CD14-positive monocyte (primary cell): ENCODE measurements at regions not wholly inside any gene's neighbourhood (a gene's known extent, or its start where the extent isn't known, plus 50 kb on each side); places are given as distances from the start of the nearest gene placed in this dataset.

ENCODE experiments used
- DNase-seq, 3 donors: peaks; one replicate each; pipeline ENCODE4 v3.0.0-alpha.2; 2011 to 2022
- H2AFZ ChIP-seq: 2 replicates; pipeline ENCODE4 v1.6.0; 2012; ENCODE audit warnings: mild to moderate bottlenecking, low read depth, low read length, inconsistent platforms; ENCODE audit not compliant: insufficient read depth, poor library complexity, severe bottlenecking
- H3K27ac ChIP-seq, 2 donors: 1 replicate in 1 of 2; 2 replicates in 1 of 2; pipeline ENCODE4 v1.5.1; 2012 to 2013; ENCODE audit warnings: low read length in 2 of 2, control low read depth in 1 of 2, inconsistent platforms in 1 of 2, low read depth in 1 of 2, mild to moderate bottlenecking in 1 of 2
- H3K27me3 ChIP-seq, 2 donors: one replicate each; pipeline versions ENCODE4 v1.6.0 to v1.6.1; 2011 to 2013; ENCODE audit warnings: low read length in 2 of 2; ENCODE audit not compliant: control insufficient read depth in 2 of 2, insufficient read depth in 2 of 2
- H3K36me3 ChIP-seq, 2 donors: replicated peaks in 1 of 2; 1 replicate in 1 of 2; 2 replicates in 1 of 2; pipeline versions ENCODE4 v1.5.1 to v1.6.1; 2012 to 2013; ENCODE audit warnings: low read length in 2 of 2, control low read depth in 1 of 2, inconsistent platforms in 1 of 2, mild to moderate bottlenecking in 1 of 2; ENCODE audit not compliant: insufficient read depth in 2 of 2, control insufficient read depth in 1 of 2
- H3K4me1 ChIP-seq, 2 donors: 1 replicate in 1 of 2; 2 replicates in 1 of 2; pipeline versions ENCODE4 v1.5.1 to v1.6.1; 2012 to 2013; ENCODE audit warnings: low read length in 2 of 2, control low read depth in 1 of 2, inconsistent platforms in 1 of 2, mild to moderate bottlenecking in 1 of 2, moderate library complexity in 1 of 2; ENCODE audit not compliant: insufficient read depth in 2 of 2, control insufficient read depth in 1 of 2
- H3K4me2 ChIP-seq: replicated peaks from 2 replicates; pipeline ENCODE3; 2012; ENCODE audit warnings: low read length, moderate library complexity, mild to moderate bottlenecking; ENCODE audit not compliant: poor library complexity, severe bottlenecking; ENCODE audit errors: extremely low read depth
- H3K4me3 ChIP-seq, 3 experiments: fragments of 200-600 bp in 1 of 3; sonication (generic) in 1 of 3; replicated peaks in 1 of 3; 1 replicate in 2 of 3; 2 replicates in 1 of 3; pipeline ENCODE4 v1.5.1; 2011 to 2013; ENCODE audit warnings: low read length in 3 of 3, mild to moderate bottlenecking in 3 of 3, control low read depth in 2 of 3, low read depth in 2 of 3, inconsistent platforms in 1 of 3, moderate library complexity in 1 of 3
- H3K79me2 ChIP-seq: 2 replicates; pipeline ENCODE4 v1.6.0; 2012; ENCODE audit warnings: mild to moderate bottlenecking, control low read depth, inconsistent platforms, low read length, moderate library complexity; ENCODE audit not compliant: insufficient read depth
- H3K9ac ChIP-seq: 2 replicates; pipeline ENCODE4 v1.6.0; 2017; ENCODE audit warnings: low read length, mild to moderate bottlenecking; ENCODE audit not compliant: insufficient read depth, poor library complexity, severe bottlenecking
- H3K9me3 ChIP-seq, 2 donors: replicated peaks in 1 of 2; 1 replicate in 1 of 2; 2 replicates in 1 of 2; pipeline versions ENCODE4 v1.5.1 to v1.6.1; 2012 to 2013; ENCODE audit warnings: low read length in 2 of 2, control low read depth in 1 of 2; ENCODE audit not compliant: control insufficient read depth in 1 of 2, insufficient read depth in 1 of 2
- H4K20me1 ChIP-seq: 2 replicates; pipeline ENCODE4 v1.6.0; 2012; ENCODE audit warnings: mild to moderate bottlenecking, low read length, control low read depth, moderate library complexity; ENCODE audit not compliant: insufficient read depth
- H3K27ac Mint-ChIP-seq, 7 donors: one replicate each; pipeline ENCODE4 v1.8.0; 2020; ENCODE audit warnings: mild to moderate bottlenecking in 7 of 7, mixed read lengths in 7 of 7, moderate library complexity in 6 of 7, inconsistent platforms in 2 of 7
- H3K27me3 Mint-ChIP-seq, 3 donors: one replicate each; pipeline ENCODE4 v1.8.0; 2021 to 2022; ENCODE audit warnings: low read depth in 3 of 3, mild to moderate bottlenecking in 3 of 3, mixed read lengths in 3 of 3, moderate library complexity in 3 of 3, inconsistent platforms in 1 of 3
- H3K36me3 Mint-ChIP-seq, 2 donors: one replicate each; pipeline ENCODE4 v1.8.0; 2020; ENCODE audit warnings: mixed read lengths in 2 of 2, inconsistent platforms in 1 of 2, mild to moderate bottlenecking in 1 of 2
- H3K4me1 Mint-ChIP-seq: one replicate; pipeline ENCODE4 v1.8.0; 2020; ENCODE audit warnings: mild to moderate bottlenecking, mixed read lengths
- H3K4me3 Mint-ChIP-seq, 2 donors: one replicate each; pipeline ENCODE4 v1.8.0; 2020; ENCODE audit warnings: mild to moderate bottlenecking in 2 of 2, mixed read lengths in 2 of 2, moderate library complexity in 1 of 2
- H3K9me3 Mint-ChIP-seq, 7 donors: one replicate each; pipeline ENCODE4 v1.8.0; 2020 to 2022; ENCODE audit warnings: mixed read lengths in 7 of 7, mild to moderate bottlenecking in 6 of 7, moderate library complexity in 6 of 7, inconsistent platforms in 2 of 7
- WGBS: methylation state at CpG from one replicate; pipeline ENCODE4 v1.1.5; 2013; ENCODE audit warnings: missing lambda C conversion rate; ENCODE audit not compliant: insufficient coverage; 5-methylcytosine and 5-hydroxymethylcytosine counted together
- intact Hi-C, 2 donors: fragments of 100-400 bp; cut with micrococcal nuclease; formaldehyde crosslinking; loops; one replicate each; pipeline versions ENCODE4 v1.15.0 to v1.15.1; 2023
- TF ChIP-seq, protein P1 (sequence below): fragments of 200-600 bp; IDR thresholded peaks from one replicate; pipeline ENCODE4 v1.8.0; 2022; ENCODE audit warnings: antibody characterized with exemption, mild to moderate bottlenecking

DNA sequence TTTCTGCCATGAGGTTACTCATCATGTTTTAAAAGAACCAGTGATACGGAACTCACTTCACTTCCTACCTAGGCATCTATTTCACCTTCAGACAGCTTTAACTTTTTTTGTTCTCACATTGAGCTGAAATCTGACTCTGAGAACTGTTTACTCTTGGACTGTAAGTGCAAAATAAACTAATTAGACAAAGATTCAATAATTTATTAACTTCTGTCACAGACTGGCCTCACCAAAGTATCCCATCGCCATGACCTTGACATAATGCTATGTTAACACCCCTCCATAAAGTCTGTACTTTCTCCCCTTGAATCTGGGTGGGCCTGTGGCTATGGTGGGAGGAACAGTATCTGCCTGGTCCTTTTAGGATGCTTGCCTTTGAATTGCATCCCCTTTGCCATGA, 448.1 kb downstream of the CBLN4 start:
- no peak overlapping the region for H3K4me3 Mint-ChIP-seq
- no peaks in the 10 kb centered on the region for H3K36me3 Mint-ChIP-seq
- H3K79me2 ChIP-seq = no peaks in the 10 kb centered on the region
- no peak for DNase-seq
- H3K27ac Mint-ChIP-seq = no peak overlapping the region
- H3K9ac ChIP-seq = no peak overlapping the region
- H3K9me3 Mint-ChIP-seq = peaks cover 0 to 7% (median 2%) of the 10 kb centered on the region in 7 donors
- no peaks in the 10 kb centered on the region for H3K36me3 ChIP-seq
- intact Hi-C loops = no loop called here
- H3K9me3 ChIP-seq = peaks cover 0 to 14% of the 10 kb centered on the region in 2 donors
- no peaks in the 10 kb centered on the region for H3K27me3 ChIP-seq
- H3K4me2 ChIP-seq = no peak overlapping the region
- H3K27me3 Mint-ChIP-seq = no peaks in the 10 kb centered on the region
- H3K4me3 ChIP-seq = no peak overlapping the region
- TF ChIP-seq, protein P1, sequence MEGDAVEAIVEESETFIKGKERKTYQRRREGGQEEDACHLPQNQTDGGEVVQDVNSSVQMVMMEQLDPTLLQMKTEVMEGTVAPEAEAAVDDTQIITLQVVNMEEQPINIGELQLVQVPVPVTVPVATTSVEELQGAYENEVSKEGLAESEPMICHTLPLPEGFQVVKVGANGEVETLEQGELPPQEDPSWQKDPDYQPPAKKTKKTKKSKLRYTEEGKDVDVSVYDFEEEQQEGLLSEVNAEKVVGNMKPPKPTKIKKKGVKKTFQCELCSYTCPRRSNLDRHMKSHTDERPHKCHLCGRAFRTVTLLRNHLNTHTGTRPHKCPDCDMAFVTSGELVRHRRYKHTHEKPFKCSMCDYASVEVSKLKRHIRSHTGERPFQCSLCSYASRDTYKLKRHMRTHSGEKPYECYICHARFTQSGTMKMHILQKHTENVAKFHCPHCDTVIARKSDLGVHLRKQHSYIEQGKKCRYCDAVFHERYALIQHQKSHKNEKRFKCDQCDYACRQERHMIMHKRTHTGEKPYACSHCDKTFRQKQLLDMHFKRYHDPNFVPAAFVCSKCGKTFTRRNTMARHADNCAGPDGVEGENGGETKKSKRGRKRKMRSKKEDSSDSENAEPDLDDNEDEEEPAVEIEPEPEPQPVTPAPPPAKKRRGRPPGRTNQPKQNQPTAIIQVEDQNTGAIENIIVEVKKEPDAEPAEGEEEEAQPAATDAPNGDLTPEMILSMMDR = no peak
- H3K4me1 ChIP-seq = no peaks in the 10 kb centered on the region
- no peak overlapping the region for H2AFZ ChIP-seq
- H4K20me1 ChIP-seq = no peaks in the 10 kb centered on the region
- no peak overlapping the region for H3K27ac ChIP-seq
- no peaks in the 10 kb centered on the region for H3K4me1 Mint-ChIP-seq
- WGBS = no CpG with 5 or more reads among the region's 2 CpGs

DNA sequence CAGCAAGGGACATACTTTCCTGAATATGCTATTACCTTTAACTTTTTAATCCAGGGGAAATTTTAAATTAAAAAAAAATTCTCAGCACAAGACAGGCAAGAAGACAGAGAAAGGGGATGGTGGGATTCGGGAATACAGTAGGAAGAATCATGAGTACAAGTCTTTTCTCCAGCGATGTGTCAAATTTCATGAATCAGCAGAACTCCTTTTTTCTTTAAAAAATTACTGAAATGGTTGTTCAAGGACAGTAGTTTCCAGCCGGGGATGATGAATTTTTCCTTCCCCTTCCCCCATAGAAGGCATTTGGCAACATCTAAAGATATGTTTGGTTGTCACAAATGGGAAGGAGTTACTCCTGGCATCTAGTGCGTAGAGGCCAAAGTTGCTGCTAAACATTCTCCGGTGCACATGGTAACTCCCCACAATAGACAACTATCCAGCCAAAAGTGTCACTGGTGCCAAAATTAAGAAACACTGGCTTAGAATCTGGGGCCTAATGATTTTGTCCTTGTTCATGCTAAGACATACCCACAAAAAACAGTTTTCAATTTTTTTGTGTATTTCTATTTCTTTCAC, 450.2 kb downstream of the CBLN4 start:
- Histone ChIP-seq H3K9me3 (peaks cover 0 to 16% of the 10 kb centered on the region in 2 donors), H3K4me1 (no peaks in the 10 kb centered on the region), H3K4me3 (no peak overlapping the region), H2AFZ (no peak overlapping the region), H3K27ac (no peak overlapping the region), H3K79me2 (no peaks in the 10 kb centered on the region), H4K20me1 (no peaks in the 10 kb centered on the region), H3K9ac (no peak overlapping the region), H3K27me3 (no peaks in the 10 kb centered on the region), H3K4me2 (no peak overlapping the region), H3K36me3 (no peaks in the 10 kb centered on the region)
- TF ChIP-seq, protein P1 = no peak
- intact Hi-C loops = no loop called here
- no peaks in the 10 kb centered on the region for H3K27me3 Mint-ChIP-seq
- no peak overlapping the region for H3K27ac Mint-ChIP-seq
- peaks cover 0 to 15% (median 5%) of the 10 kb centered on the region in 7 donors for H3K9me3 Mint-ChIP-seq
- no peaks in the 10 kb centered on the region for H3K4me1 Mint-ChIP-seq
- 100% methylated on average over 2 of the region's 5 CpGs for WGBS
- H3K36me3 Mint-ChIP-seq = no peaks in the 10 kb centered on the region
- no peak overlapping the region for H3K4me3 Mint-ChIP-seq
- DNase-seq = no peak
